Mesodermal cell (in vitro differentiated cells): ENCODE measurements at regions not wholly inside any gene's neighbourhood (a gene's known extent, or its start where the extent isn't known, plus 50 kb on each side); places are given as distances from the start of the nearest gene placed in this dataset.

Source experiments
- H3K27ac ChIP-seq: 2 replicates; pipeline ENCODE4 v1.7.0; 2013; ENCODE audit warnings: mild to moderate bottlenecking, low read depth, low read length, moderate library complexity; ENCODE audit not compliant: severe bottlenecking
- H3K36me3 ChIP-seq: 2 replicates; pipeline ENCODE4 v1.7.1; 2013; ENCODE audit warnings: mild to moderate bottlenecking, low read length, moderate library complexity; ENCODE audit not compliant: control insufficient read depth, insufficient read depth
- H3K4me1 ChIP-seq: one replicate; pipeline ENCODE4 v1.7.1; 2013; ENCODE audit warnings: mild to moderate bottlenecking, low read length; ENCODE audit not compliant: insufficient read depth, control insufficient read depth, poor library complexity, severe bottlenecking
- H3K4me3 ChIP-seq: 2 replicates; pipeline ENCODE4 v1.7.0; 2013; ENCODE audit warnings: low read length, control low read depth, mild to moderate bottlenecking; ENCODE audit not compliant: insufficient read depth, poor library complexity, severe bottlenecking; ENCODE audit errors: extremely low read depth
- H3K9me3 ChIP-seq: 2 replicates; pipeline ENCODE4 v1.7.1; 2013; ENCODE audit warnings: mild to moderate bottlenecking, low read length, moderate library complexity; ENCODE audit not compliant: control insufficient read depth
- WGBS, 2 experiments: methylation state at CpG; one replicate each; pipeline ENCODE4 v1.1.5; 2013; ENCODE audit warnings: missing lambda C conversion rate in 2 of 2; ENCODE audit not compliant: insufficient coverage in 2 of 2; 5-methylcytosine and 5-hydroxymethylcytosine counted together

DNA sequence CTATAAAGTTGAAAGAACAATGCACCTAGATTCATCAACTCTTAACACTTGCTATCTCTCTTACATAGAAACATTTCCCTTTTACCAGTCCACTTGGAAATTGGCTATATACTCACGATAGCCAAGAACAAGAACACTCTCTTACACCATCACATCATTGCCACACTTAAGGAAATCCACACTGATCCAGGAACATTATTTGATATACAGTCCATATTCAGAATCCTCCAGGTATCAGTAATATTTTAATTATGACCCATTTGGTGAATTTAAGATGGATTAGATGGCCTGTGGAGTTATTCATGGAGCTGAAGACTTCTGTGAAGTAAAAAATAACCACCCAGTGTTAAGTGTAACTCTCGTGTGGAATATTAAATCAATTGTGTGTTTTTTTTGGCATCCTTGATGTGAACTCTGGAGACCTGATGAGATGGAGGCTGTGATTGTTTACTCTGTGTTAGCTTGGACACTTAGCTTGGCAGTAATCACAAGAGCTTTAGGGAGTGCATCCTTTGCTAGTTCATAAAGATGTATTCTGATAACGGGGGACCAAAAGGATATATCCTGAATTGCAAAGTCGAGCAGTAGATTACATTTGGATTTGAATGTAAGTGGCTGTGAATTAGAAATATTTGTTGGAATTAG lies 52.0 kb upstream of the ABL1 start:
- 98 to 100% methylated on average over 3 to 4 of the region's 4 CpGs for WGBS, 2 experiments
- Histone ChIP-seq H3K36me3 (no peaks in the 10 kb centered on the region), H3K27ac (no peak overlapping the region), H3K4me3 (no peak overlapping the region), H3K9me3 (no peaks in the 10 kb centered on the region), H3K4me1 (no peaks in the 10 kb centered on the region)

DNA sequence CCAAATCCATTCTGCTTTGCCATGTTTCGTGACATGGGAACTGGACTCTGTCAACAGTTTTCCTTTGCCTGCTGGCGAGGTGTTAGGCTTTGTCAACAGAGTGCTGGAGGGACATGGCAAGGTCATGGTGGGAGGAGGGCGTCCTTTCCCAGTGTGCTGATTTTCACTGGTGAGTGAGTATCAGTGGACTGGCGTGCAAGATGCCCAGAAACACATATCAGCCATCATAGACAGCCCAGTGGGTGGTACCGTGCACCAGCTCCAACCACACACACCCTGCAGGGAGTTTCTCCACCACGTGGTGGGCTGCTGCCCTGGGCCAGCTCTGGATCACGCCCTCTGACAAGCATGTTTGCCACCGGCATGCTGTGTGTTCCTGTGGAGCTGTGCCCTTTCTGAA lies 50.0 kb upstream of the ABL1 start:
- no peaks in the 10 kb centered on the region for H3K4me1 ChIP-seq
- H3K36me3 ChIP-seq: no peaks in the 10 kb centered on the region
- H3K9me3 ChIP-seq: peaks cover 14% of the 10 kb centered on the region
- 85 to 100% methylated on average over 1 to 5 of the region's 8 CpGs for WGBS, 2 experiments
- H3K4me3 ChIP-seq: no peak overlapping the region
- H3K27ac ChIP-seq: no peak overlapping the region
